H9 (cell line): ENCODE measurements at regions not wholly inside any gene's neighbourhood (a gene's known extent, or its start where the extent isn't known, plus 50 kb on each side); places are given as distances from the start of the nearest gene placed in this dataset.

Experiments
- DNase-seq: peaks from one replicate; pipeline ENCODE4 v3.0.0-alpha.2; 2017
- H2AFZ ChIP-seq: one replicate; pipeline ENCODE4 v1.6.1; 2013; ENCODE audit warnings: mild to moderate bottlenecking, low read length, control low read depth, moderate library complexity
- H2AK5ac ChIP-seq: 2 replicates; pipeline ENCODE4 v1.6.1; 2013; ENCODE audit warnings: low read length, control low read depth, mixed read lengths; ENCODE audit not compliant: insufficient read length
- H2BK120ac ChIP-seq: one replicate; pipeline ENCODE4 v1.6.1; 2013; ENCODE audit warnings: low read depth, mild to moderate bottlenecking, low read length, control low read depth, inconsistent platforms; ENCODE audit not compliant: poor library complexity, severe bottlenecking
- H2BK12ac ChIP-seq: 2 replicates; pipeline ENCODE4 v1.6.1; 2013; ENCODE audit warnings: low read length, control low read depth, mixed read lengths, low read depth; ENCODE audit not compliant: insufficient read length
- H2BK15ac ChIP-seq: 2 replicates; pipeline ENCODE4 v1.6.1; 2013; ENCODE audit warnings: low read depth, low read length, control low read depth
- H2BK20ac ChIP-seq: one replicate; pipeline ENCODE4 v1.6.1; 2013; ENCODE audit warnings: low read depth, mild to moderate bottlenecking, low read length, control low read depth, inconsistent platforms; ENCODE audit not compliant: poor library complexity, severe bottlenecking
- H2BK5ac ChIP-seq: 2 replicates; pipeline ENCODE4 v1.6.1; 2013; ENCODE audit warnings: low read length, control low read depth, mixed read lengths; ENCODE audit not compliant: insufficient read length
- H3K14ac ChIP-seq: 2 replicates; pipeline ENCODE4 v1.6.1; 2013; ENCODE audit warnings: low read length, control low read depth; ENCODE audit not compliant: insufficient read depth
- H3K18ac ChIP-seq: 2 replicates; pipeline ENCODE4 v1.6.1; 2013; ENCODE audit warnings: low read depth, mild to moderate bottlenecking, mixed read lengths, low read length, control low read depth; ENCODE audit not compliant: insufficient read length
- H3K23ac ChIP-seq: 2 replicates; pipeline ENCODE4 v1.6.1; 2013; ENCODE audit warnings: low read length, control low read depth, mixed read lengths, low read depth; ENCODE audit not compliant: insufficient read length
- H3K23me2 ChIP-seq: 2 replicates; pipeline ENCODE4 v1.6.1; 2013; ENCODE audit warnings: low read depth, mild to moderate bottlenecking, mixed read lengths, low read length, control low read depth; ENCODE audit not compliant: insufficient read length, poor library complexity, severe bottlenecking
- H3K27ac ChIP-seq: 2 replicates; pipeline ENCODE4 v1.5.1; 2013; ENCODE audit warnings: low read length, control low read depth, mixed read lengths, low read depth; ENCODE audit not compliant: insufficient read length
- H3K27me3 ChIP-seq: 2 replicates; pipeline ENCODE4 v1.6.1; 2013; ENCODE audit warnings: low read length, control low read depth, inconsistent platforms; ENCODE audit not compliant: insufficient read depth
- H3K4ac ChIP-seq: 2 replicates; pipeline ENCODE4 v1.6.1; 2013; ENCODE audit warnings: low read depth, mild to moderate bottlenecking, control low read depth, inconsistent platforms, low read length, moderate library complexity
- H3K4me1 ChIP-seq: 2 replicates; pipeline ENCODE4 v1.6.1; 2013; ENCODE audit warnings: low read length, control low read depth, inconsistent platforms; ENCODE audit not compliant: insufficient read depth
- H3K4me2 ChIP-seq: 2 replicates; pipeline ENCODE4 v1.6.1; 2013; ENCODE audit warnings: low read length, control low read depth, mixed read lengths; ENCODE audit not compliant: insufficient read length, insufficient read depth
- H3K56ac ChIP-seq: 2 replicates; pipeline ENCODE4 v1.6.1; 2013; ENCODE audit warnings: low read depth, mild to moderate bottlenecking, mixed read lengths, low read length, control low read depth; ENCODE audit not compliant: insufficient read length
- H3K79me1 ChIP-seq: 2 replicates; pipeline ENCODE4 v1.6.1; 2013; ENCODE audit warnings: low read depth, mild to moderate bottlenecking, moderate library complexity, low read length, control low read depth, inconsistent platforms; ENCODE audit not compliant: insufficient read depth, poor library complexity, severe bottlenecking
- H3K79me2 ChIP-seq: 2 replicates; pipeline ENCODE4 v1.6.1; 2013; ENCODE audit warnings: low read length, control low read depth, inconsistent platforms; ENCODE audit not compliant: insufficient read depth
- H3K9ac ChIP-seq: 2 replicates; pipeline ENCODE4 v1.6.1; 2013; ENCODE audit warnings: low read length, control low read depth, mixed read lengths; ENCODE audit not compliant: insufficient read length; ENCODE audit errors: extremely low read depth
- H3K9me3 ChIP-seq: one replicate; pipeline ENCODE4 v1.6.1; 2013; ENCODE audit warnings: low read depth, low read length, inconsistent platforms; ENCODE audit not compliant: control insufficient read depth
- H3T11ph ChIP-seq: one replicate; pipeline ENCODE4 v1.6.1; 2013; ENCODE audit warnings: mild to moderate bottlenecking, low read length, control low read depth, inconsistent platforms
- H4K20me1 ChIP-seq: one replicate; pipeline ENCODE4 v1.6.1; 2013; ENCODE audit not compliant: control insufficient read depth, insufficient read length, insufficient read depth
- H4K5ac ChIP-seq: 2 replicates; pipeline ENCODE4 v1.6.1; 2013; ENCODE audit warnings: low read depth, mild to moderate bottlenecking, mixed read lengths, low read length, control low read depth; ENCODE audit not compliant: insufficient read length
- H4K8ac ChIP-seq: replicated peaks from 2 replicates; pipeline ENCODE4 v1.6.1; 2013; ENCODE audit warnings: low read length, control low read depth, mixed read lengths, low read depth; ENCODE audit not compliant: insufficient read length
- H4K91ac ChIP-seq: 2 replicates; pipeline ENCODE4 v1.6.1; 2013; ENCODE audit warnings: low read depth, mild to moderate bottlenecking, moderate library complexity, mixed read lengths, low read length, control low read depth; ENCODE audit not compliant: insufficient read length
- H3K27ac Mint-ChIP-seq, 3 experiments: 2 replicates in 2 of 3; 3 replicates in 1 of 3; pipeline ENCODE4 v1.8.0; 2020 to 2021; ENCODE audit warnings: mixed read lengths in 3 of 3, mild to moderate bottlenecking in 1 of 3, moderate library complexity in 1 of 3
- H3K27me3 Mint-ChIP-seq: 2 replicates; pipeline ENCODE4 v1.8.0; 2021; ENCODE audit warnings: low read depth, mild to moderate bottlenecking, moderate library complexity, mixed read lengths
- H3K36me3 Mint-ChIP-seq, 3 experiments: 2 replicates in 2 of 3; 3 replicates in 1 of 3; pipeline ENCODE4 v1.8.0; 2020 to 2021; ENCODE audit warnings: low read depth in 3 of 3, mixed read lengths in 3 of 3; ENCODE audit not compliant: insufficient read depth in 1 of 3
- H3K4me1 Mint-ChIP-seq, 2 experiments: 2 replicates each; pipeline ENCODE4 v1.8.0; 2020; ENCODE audit warnings: mixed read lengths in 2 of 2
- H3K4me3 Mint-ChIP-seq, 2 experiments: 2 replicates in 1 of 2; 3 replicates in 1 of 2; pipeline ENCODE4 v1.8.0; 2020 to 2021; ENCODE audit warnings: mild to moderate bottlenecking in 2 of 2, mixed read lengths in 2 of 2, moderate library complexity in 1 of 2
- H3K9me3 Mint-ChIP-seq, 2 experiments: 2 replicates in 1 of 2; 3 replicates in 1 of 2; pipeline ENCODE4 v1.8.0; 2020; ENCODE audit warnings: mild to moderate bottlenecking in 2 of 2, mixed read lengths in 2 of 2, moderate library complexity in 1 of 2
- WGBS: extraction: QIAGEN DNeasy Blood & Tissue Kit; methylation state at CpG from one replicate; pipeline ENCODE4 v1.1.7; 2013; ENCODE audit warnings: missing lambda C conversion rate, low lambda C conversion rate, mixed read lengths; ENCODE audit not compliant: insufficient read length; ENCODE audit errors: extremely low coverage; 5-methylcytosine and 5-hydroxymethylcytosine counted together
- TF ChIP-seq, protein P1 (sequence below): fragments of 200-600 bp; sonication (generic); conservative IDR thresholded peaks from 3 replicates; pipeline ENCODE4 v1.8.0; 2021; ENCODE audit warnings: antibody characterized with exemption, mild to moderate bottlenecking

DNA sequence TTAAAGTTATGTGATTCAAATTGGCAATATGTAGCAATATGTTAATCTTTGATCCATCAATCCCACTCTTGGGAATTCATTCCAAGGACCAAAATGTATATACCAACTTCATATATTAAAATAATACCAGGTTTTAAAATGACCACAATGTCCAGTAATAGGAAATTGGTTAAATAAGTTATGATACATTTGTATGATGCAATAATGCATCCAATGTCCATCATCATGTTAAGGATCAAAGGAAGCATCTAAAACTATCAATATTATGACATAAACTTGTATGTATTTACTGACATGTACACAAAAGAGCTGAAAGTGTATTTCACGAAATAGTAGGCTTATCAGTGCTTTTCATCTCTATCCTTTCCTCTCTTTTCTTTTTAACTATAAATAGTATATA is 406.0 kb downstream of the RSL24D1 start:
- Histone ChIP-seq H3K79me1 (no peaks in the 10 kb centered on the region), H2AK5ac (no peak overlapping the region), H3K14ac (no peak overlapping the region), H4K8ac (no peak overlapping the region), H4K5ac (no peak overlapping the region), H3K27ac (no peak overlapping the region), H3K4me1 (no peaks in the 10 kb centered on the region), H2BK15ac (no peak overlapping the region), H3K9ac (no peak overlapping the region), H2BK5ac (no peak overlapping the region), H3K4me2 (no peak overlapping the region), H3K27me3 (no peaks in the 10 kb centered on the region), H3K23ac (no peak overlapping the region), H4K20me1 (no peaks in the 10 kb centered on the region), H3K79me2 (no peaks in the 10 kb centered on the region), H3K4ac (no peak overlapping the region), H2BK20ac (no peak overlapping the region), H3T11ph (no peak overlapping the region), H2AFZ (no peak overlapping the region), H3K9me3 (no peaks in the 10 kb centered on the region), H4K91ac (no peak overlapping the region), H3K18ac (no peak overlapping the region), H2BK12ac (no peak overlapping the region), H2BK120ac (no peak overlapping the region), H3K56ac (no peak overlapping the region), H3K23me2 (no peaks in the 10 kb centered on the region)
- Mint-ChIP-seq H3K36me3 (no peaks in the 10 kb centered on the region), H3K9me3 (no peaks in the 10 kb centered on the region; a peak in 2 of 5 replicates), H3K4me1 (no peaks in the 10 kb centered on the region), H3K27me3 (no peaks in the 10 kb centered on the region), H3K4me3 (no peak overlapping the region), H3K27ac (no peak overlapping the region)
- no CpG with 5 or more reads among the region's 1 CpG for WGBS
- TF ChIP-seq, protein P1, sequence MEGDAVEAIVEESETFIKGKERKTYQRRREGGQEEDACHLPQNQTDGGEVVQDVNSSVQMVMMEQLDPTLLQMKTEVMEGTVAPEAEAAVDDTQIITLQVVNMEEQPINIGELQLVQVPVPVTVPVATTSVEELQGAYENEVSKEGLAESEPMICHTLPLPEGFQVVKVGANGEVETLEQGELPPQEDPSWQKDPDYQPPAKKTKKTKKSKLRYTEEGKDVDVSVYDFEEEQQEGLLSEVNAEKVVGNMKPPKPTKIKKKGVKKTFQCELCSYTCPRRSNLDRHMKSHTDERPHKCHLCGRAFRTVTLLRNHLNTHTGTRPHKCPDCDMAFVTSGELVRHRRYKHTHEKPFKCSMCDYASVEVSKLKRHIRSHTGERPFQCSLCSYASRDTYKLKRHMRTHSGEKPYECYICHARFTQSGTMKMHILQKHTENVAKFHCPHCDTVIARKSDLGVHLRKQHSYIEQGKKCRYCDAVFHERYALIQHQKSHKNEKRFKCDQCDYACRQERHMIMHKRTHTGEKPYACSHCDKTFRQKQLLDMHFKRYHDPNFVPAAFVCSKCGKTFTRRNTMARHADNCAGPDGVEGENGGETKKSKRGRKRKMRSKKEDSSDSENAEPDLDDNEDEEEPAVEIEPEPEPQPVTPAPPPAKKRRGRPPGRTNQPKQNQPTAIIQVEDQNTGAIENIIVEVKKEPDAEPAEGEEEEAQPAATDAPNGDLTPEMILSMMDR: no peak
- no peak for DNase-seq
